GM12891 (cell line): ENCODE measurements at regions not wholly inside any gene's neighbourhood (a gene's known extent, or its start where the extent isn't known, plus 50 kb on each side); places are given as distances from the start of the nearest gene placed in this dataset.

ENCODE experiments used
- DNase-seq: peaks from one replicate; pipeline ENCODE4 v3.0.0; 2011; ENCODE audit warnings: low spot score; ENCODE audit not compliant: insufficient read length
- FAIRE-seq: peaks from 2 replicates; lab custom pipeline; 2011; peaks lifted over from hg19 to GRCh38; lab: Jason Lieb, UNC
- PAX5 ChIP-seq: IDR thresholded peaks from 2 replicates; pipeline ENCODE4 v1.6.1; 2011; ENCODE audit warnings: low read length, moderate library complexity, mild to moderate bottlenecking; ENCODE audit not compliant: insufficient read depth, severe bottlenecking
- POLR2A ChIP-seq: IDR thresholded peaks from 2 replicates; pipeline ENCODE4 v1.6.1; 2011; ENCODE audit warnings: low read depth, low read length, control low read depth
- POLR2AphosphoS5 ChIP-seq: IDR thresholded peaks from 2 replicates; pipeline ENCODE4 v1.6.1; 2011; ENCODE audit warnings: low read depth, low read length, control low read depth
- POU2F2 ChIP-seq: IDR thresholded peaks from 2 replicates; pipeline ENCODE4 v1.6.1; 2011; ENCODE audit warnings: low read depth, mild to moderate bottlenecking, control low read depth, low read length, moderate library complexity
- SPI1 ChIP-seq: IDR thresholded peaks from 2 replicates; pipeline ENCODE4 v1.6.1; 2011; ENCODE audit warnings: low read depth, low read length, control low read depth
- TAF1 ChIP-seq: IDR thresholded peaks from 2 replicates; pipeline ENCODE4 v1.6.1; 2011; ENCODE audit warnings: low read depth, low read length, control low read depth

DNA sequence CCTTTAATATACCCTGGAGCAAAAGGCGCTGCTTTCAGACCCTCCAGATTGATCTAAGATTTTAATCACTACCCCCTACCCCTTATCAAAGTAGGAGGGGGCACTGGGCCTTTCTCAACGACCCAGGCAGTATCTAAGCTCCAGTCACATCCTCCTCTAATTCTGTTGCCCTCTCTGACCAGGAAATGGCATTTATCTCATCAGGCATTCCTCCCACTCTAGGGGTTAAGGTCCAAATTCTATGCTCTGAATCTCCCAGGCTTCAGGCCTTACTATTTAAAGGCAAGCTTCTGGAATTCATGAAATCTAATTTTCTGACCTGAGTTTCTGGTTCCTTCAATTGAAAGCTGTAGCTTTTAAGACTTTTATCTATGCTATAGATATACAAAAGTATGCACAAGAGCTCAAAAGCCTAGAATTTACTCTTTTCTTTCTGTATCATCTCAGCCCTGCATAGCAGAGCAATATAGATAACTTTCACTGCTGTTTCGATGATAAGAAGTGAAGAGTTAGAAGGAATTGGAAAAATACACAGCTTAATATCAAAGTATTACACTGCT, 622.9 kb downstream of the RPS29 start:
- no peak for TF ChIP-seq SPI1
- no peak for TF ChIP-seq POLR2AphosphoS5
- no peak for TF ChIP-seq TAF1
- TF ChIP-seq POLR2A: no peak
- TF ChIP-seq POU2F2: no peak
- no peak for TF ChIP-seq PAX5
- no peak for FAIRE-seq
- DNase-seq: no peak

DNA sequence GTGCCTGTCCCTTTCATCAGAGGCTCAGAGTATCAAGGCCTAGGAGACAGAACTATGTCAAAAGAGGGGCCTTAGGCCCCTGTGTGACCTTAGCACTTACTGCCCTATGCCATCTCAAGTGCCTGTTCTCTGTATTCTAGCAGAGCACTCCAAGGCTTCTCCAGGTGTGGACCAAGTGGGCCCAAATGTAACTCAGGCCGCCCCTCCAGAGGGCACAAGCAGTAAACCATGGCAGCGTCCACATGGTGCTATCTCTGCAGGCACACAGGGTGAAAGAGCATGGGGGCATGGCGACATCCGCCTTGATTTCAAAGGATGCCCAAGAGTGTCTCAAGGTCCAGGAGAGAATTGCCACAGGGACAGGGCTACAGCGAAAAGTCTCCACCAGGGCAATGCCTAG, 628.7 kb downstream of the RPS29 start:
- no peak for TF ChIP-seq PAX5
- TF ChIP-seq POU2F2: no peak
- no peak for TF ChIP-seq TAF1
- TF ChIP-seq POLR2AphosphoS5: no peak
- no peak for TF ChIP-seq SPI1
- no peak for TF ChIP-seq POLR2A
- FAIRE-seq (no peak), DNase-seq (no peak)

DNA sequence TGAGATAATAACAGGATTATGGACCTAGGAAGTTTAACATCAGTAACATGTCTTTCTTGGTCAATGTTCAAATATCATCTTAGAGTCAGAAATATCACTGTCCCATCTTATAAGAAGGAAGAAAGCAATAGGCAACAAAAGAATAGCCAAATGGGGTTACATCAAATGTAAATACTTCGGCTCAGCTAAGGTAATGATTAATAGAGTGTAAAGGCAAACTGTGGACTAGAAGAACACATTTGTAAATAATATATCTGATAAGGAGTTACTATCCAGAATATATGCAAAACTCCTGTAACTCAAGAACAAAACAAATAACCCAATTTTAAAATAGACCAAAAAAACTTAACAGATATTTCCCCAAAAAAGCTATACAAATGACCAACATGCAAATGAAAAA, 630.3 kb downstream of the RPS29 start:
- TF ChIP-seq POU2F2 (no peak), TAF1 (no peak), POLR2AphosphoS5 (no peak), PAX5 (no peak), SPI1 (no peak), POLR2A (no peak)
- DNase-seq: no peak
- no peak for FAIRE-seq

GRCh38 chr14:48954446-48954845, 631.7 kb downstream of the RPS29 start:
- DNase-seq (no peak), FAIRE-seq (no peak)
- TF ChIP-seq POLR2A: no peak
- TF ChIP-seq PAX5: no peak
- TF ChIP-seq POU2F2: no peak
- no peak for TF ChIP-seq TAF1
- TF ChIP-seq SPI1: no peak
- TF ChIP-seq POLR2AphosphoS5: no peak

DNA sequence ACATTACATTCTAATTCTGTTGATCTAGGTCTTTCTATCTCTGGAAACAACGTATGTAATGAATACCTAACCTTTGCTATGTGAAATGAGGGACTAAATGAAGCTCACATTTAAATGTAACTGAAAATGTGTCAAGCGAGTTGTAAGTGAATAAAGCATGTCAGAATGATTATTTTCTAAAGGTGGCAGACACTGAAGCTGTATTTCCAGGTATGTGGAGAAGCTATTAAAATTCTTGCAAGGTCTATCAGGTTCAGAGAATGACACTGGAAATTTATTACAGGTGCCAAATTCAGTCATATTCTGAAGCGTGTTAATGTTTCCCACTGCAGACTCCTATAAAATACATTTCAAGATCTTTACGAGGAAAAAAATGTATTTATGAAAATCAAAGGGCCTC, 641.4 kb downstream of the RPS29 start:
- DNase-seq (no peak), FAIRE-seq (no peak)
- TF ChIP-seq TAF1: no peak
- no peak for TF ChIP-seq POU2F2
- no peak for TF ChIP-seq SPI1
- no peak for TF ChIP-seq POLR2AphosphoS5
- no peak for TF ChIP-seq POLR2A
- no peak for TF ChIP-seq PAX5

GRCh38 chr14:48943913-48944312, 642.3 kb downstream of the RPS29 start:
- DNase-seq (no peak), FAIRE-seq (no peak)
- TF ChIP-seq PAX5 (no peak), SPI1 (no peak), POU2F2 (no peak), TAF1 (no peak), POLR2A (no peak), POLR2AphosphoS5 (no peak)

DNA sequence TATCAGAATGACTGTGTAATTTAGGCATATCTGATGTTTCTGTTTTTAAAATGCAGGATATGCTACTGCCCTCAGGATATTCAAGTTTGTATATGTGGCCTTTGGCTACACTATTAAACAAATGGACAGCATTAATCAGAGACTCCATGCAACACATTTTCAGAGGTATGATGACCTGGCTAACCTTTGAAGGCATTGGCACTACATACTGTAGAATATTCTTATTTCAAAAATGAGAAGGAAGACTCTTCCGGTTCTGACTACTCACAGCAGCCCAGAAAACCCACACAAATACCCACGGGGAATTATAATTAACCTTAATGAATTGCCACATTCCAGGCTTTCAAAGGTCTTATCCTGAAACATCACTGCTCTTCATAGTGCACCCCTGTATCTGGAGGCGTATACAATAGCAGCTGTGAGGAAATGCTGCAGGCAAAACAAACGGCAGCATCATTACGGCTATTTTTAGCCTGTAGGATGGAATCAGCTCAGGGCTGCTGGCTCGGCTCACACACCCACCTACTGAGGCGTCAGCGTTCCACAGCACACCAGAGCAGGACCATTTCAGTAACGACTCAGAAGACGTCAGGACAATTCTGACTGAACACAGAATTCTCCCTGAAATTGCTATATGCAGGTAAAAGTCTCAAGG, 648.5 kb downstream of the RPS29 start:
- DNase-seq (no peak), FAIRE-seq (no peak)
- no peak for TF ChIP-seq PAX5

GRCh38 chr14:48936849-48937248, 649.3 kb downstream of the RPS29 start:
- TF ChIP-seq POLR2AphosphoS5: no peak
- FAIRE-seq: no peak
- no peak for DNase-seq

DNA sequence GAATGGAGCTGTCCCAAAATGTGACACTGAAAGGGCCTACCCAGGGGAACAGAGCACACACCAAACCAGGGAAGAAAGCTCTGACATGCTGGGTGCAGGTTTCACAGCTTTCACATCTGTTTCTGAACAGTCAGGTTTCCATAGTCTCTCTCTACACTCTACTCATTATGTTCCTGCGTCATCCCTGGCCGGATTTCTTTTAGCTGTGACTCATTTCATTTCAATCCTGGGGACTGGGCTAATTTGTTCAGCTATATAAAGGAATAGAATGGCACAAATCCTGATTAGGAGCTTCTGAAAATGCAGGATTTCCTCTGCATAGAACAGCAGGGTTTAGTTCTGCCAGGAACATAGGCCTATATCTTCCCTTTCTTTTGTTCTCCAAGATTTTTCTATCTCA, 649.8 kb downstream of the RPS29 start:
- DNase-seq (no peak), FAIRE-seq (no peak)
- TF ChIP-seq POLR2AphosphoS5: no peak
- TF ChIP-seq PAX5: no peak
- no peak for TF ChIP-seq POLR2A
- TF ChIP-seq TAF1: no peak
- TF ChIP-seq SPI1: no peak
- TF ChIP-seq POU2F2: no peak

DNA sequence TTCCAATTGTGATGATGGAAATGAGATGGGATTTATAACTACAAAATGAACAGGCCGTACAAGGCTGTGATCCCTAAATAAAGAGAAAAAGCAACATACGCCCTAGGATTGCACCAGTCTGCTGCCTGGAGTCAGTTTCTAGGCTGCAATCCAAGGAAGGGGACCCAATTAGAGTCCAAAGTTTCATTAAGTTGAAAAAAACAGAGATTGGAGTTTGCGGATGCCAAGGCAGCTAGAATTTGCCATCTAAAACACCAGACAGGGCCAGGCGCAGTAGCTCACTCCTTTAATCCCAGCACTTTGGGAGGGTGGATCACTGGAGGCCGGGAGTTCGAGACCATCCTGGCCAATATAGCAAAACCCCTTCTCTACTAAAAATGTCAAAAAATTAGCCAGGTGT, 661.0 kb downstream of the RPS29 start:
- TF ChIP-seq POU2F2 (no peak), TAF1 (no peak), PAX5 (no peak), SPI1 (no peak), POLR2A (no peak), POLR2AphosphoS5 (no peak)
- no peak for DNase-seq
- no peak for FAIRE-seq

DNA sequence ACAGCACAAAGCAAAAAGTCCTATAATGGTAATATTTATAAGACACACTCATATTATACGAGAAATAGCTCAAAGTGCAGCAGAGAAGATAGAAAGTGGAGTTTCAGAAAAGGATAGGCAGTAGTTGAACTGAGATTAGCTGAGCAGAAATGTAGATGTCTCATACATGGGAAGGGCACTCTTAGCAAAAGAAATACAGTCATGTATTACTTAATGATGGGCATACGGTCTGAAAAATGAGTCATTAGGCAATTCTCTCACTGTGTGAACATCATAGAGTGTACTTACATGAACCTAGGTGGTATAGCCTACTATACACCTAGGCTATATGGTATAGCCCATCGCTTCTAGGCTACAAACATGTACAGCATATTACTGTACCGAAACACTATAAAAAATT, 671.3 kb downstream of the RPS29 start:
- DNase-seq (no peak), FAIRE-seq (no peak)
- TF ChIP-seq POU2F2: no peak
